ENCODE measurements at regions not wholly inside any gene's neighbourhood (a gene's known extent, or its start where the extent isn't known, plus 50 kb on each side); places are given as distances from the start of the nearest gene placed in this dataset.

GRCh38 chr13:85255978-85256377, 543.2 kb downstream of the SLITRK6 start:
- WGBS, 2 donors: 77 to 79% methylated on average over 2 of the region's 2 CpGs
- no peaks in the 10 kb centered on the region for H3K27me3 ChIP-seq
- no peak overlapping the region for H3K4me3 ChIP-seq
- H3K27ac ChIP-seq: no peak overlapping the region
- no peaks in the 10 kb centered on the region for H3K36me3 ChIP-seq
- H3K9me3 ChIP-seq: no peaks in the 10 kb centered on the region
- no peak for TF ChIP-seq EP300 (IDR thresholded peaks at IDR 0.05)
- no peak for TF ChIP-seq CTCF (IDR thresholded peaks at IDR 0.05)
- TF ChIP-seq POLR2A (IDR thresholded peaks at IDR 0.05): no peak
- H3K4me1 ChIP-seq: no peaks in the 10 kb centered on the region
- no peak for DNase-seq (ENCODE audit: low spot score in 2 of 2)

GRCh38 chr13:85254641-85255040, 544.6 kb downstream of the SLITRK6 start:
- Histone ChIP-seq H3K27me3 (no peaks in the 10 kb centered on the region), H3K36me3 (no peaks in the 10 kb centered on the region), H3K4me1 (no peaks in the 10 kb centered on the region), H3K27ac (no peak overlapping the region), H3K9me3 (no peaks in the 10 kb centered on the region), H3K4me3 (no peak overlapping the region)
- TF ChIP-seq POLR2A (IDR thresholded peaks at IDR 0.05) (no peak), CTCF (IDR thresholded peaks at IDR 0.05) (no peak), EP300 (IDR thresholded peaks at IDR 0.05) (no peak)
- 85 to 93% methylated on average over 6 of the region's 6 CpGs for WGBS, 2 donors
- no peak for DNase-seq (ENCODE audit: low spot score in 2 of 2)

GRCh38 chr13:85249151-85249550, 550.1 kb downstream of the SLITRK6 start:
- 91 to 97% methylated on average over 4 of the region's 4 CpGs for WGBS, 2 donors
- Histone ChIP-seq H3K27me3 (no peaks in the 10 kb centered on the region), H3K27ac (no peak overlapping the region), H3K36me3 (no peaks in the 10 kb centered on the region), H3K4me3 (no peak overlapping the region), H3K9me3 (no peaks in the 10 kb centered on the region), H3K4me1 (no peaks in the 10 kb centered on the region)
- DNase-seq (ENCODE audit: low spot score in 2 of 2): no peak
- no peak for TF ChIP-seq CTCF (IDR thresholded peaks at IDR 0.05)
- no peak for TF ChIP-seq POLR2A (IDR thresholded peaks at IDR 0.05)
- TF ChIP-seq EP300 (IDR thresholded peaks at IDR 0.05): no peak

GRCh38 chr13:85247780-85248179, 551.4 kb downstream of the SLITRK6 start:
- Histone ChIP-seq H3K4me3 (no peak overlapping the region), H3K27ac (no peak overlapping the region), H3K36me3 (no peaks in the 10 kb centered on the region), H3K9me3 (no peaks in the 10 kb centered on the region), H3K27me3 (no peaks in the 10 kb centered on the region), H3K4me1 (no peaks in the 10 kb centered on the region)
- TF ChIP-seq POLR2A (IDR thresholded peaks at IDR 0.05) (no peak), CTCF (IDR thresholded peaks at IDR 0.05) (no peak), EP300 (IDR thresholded peaks at IDR 0.05) (no peak)
- WGBS, 2 donors: 71 to 81% methylated on average over 3 of the region's 3 CpGs
- DNase-seq (ENCODE audit: low spot score in 2 of 2): no peak

GRCh38 chr13:85243831-85244230, 555.4 kb downstream of the SLITRK6 start:
- Histone ChIP-seq H3K9me3 (no peaks in the 10 kb centered on the region), H3K36me3 (no peaks in the 10 kb centered on the region), H3K4me3 (no peak overlapping the region), H3K27ac (no peak overlapping the region), H3K27me3 (no peaks in the 10 kb centered on the region), H3K4me1 (no peaks in the 10 kb centered on the region)
- 65 to 66% methylated on average over 2 of the region's 2 CpGs for WGBS, 2 donors
- no peak for DNase-seq (ENCODE audit: low spot score in 2 of 2)
- TF ChIP-seq CTCF (IDR thresholded peaks at IDR 0.05) (no peak), POLR2A (IDR thresholded peaks at IDR 0.05) (no peak), EP300 (IDR thresholded peaks at IDR 0.05) (no peak)

Data from tibial nerve (tissue), 4 donors.